ENCODE measurements at regions not wholly inside any gene's neighbourhood (a gene's known extent, or its start where the extent isn't known, plus 50 kb on each side); places are given as distances from the start of the nearest gene placed in this dataset. TPM values are rescaled to one million over a fixed set of nuclear protein-coding genes. Genes with fewer than 3 reads are reported as not detected.

DNA sequence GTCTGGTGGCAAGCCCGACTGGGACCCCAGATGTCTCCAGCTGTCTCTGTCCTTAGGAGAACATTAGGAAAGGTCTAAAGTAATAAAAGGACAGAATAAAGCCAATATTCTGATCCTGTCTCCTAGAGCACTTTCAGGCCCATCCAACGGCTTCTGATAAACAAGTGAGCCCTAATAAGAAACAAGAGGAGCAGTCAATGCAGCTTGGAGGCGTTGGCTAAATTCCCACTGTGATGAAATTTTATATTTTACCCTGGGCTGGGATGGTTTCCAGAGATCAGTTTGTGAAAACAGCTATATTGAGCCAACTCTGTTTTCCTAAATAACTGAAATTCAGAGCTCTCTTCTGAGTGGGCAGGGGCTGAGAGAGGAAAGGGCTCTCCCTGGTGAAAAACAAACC lies 55.5 kb upstream of the SRRM4 start:
- WGBS, result 51% methylated on average over 3 of the region's 3 CpGs
- no peak for DNase-seq (ENCODE audit: low spot score)
- H3K9me3 ChIP-seq (ENCODE audit: control insufficient read depth in 4 of 4, low read length in 3 of 4), result peaks cover 0 to 2% (median 0%) of the 10 kb centered on the region in 4 donors
- peaks cover 0 to 7% (median under 1%) of the 10 kb centered on the region in 4 donors for H3K27me3 ChIP-seq (ENCODE audit: control insufficient read depth in 4 of 4, insufficient read depth in 4 of 4, low read length in 3 of 4)
- H3K4me3 ChIP-seq (ENCODE audit: low read depth in 1 of 3, low read length in 3 of 3), result no peak overlapping the region
- TF ChIP-seq HNF4G (IDR thresholded peaks at IDR 0.05), result no peak
- no peak for TF ChIP-seq YY1 (IDR thresholded peaks at IDR 0.05)
- TF ChIP-seq GABPA (IDR thresholded peaks at IDR 0.05 in 1 of 2, conservative IDR thresholded peaks at IDR 0.05 in 1 of 2), result no peak
- no peak for TF ChIP-seq ZBTB33 (IDR thresholded peaks at IDR 0.05)
- no peak for TF ChIP-seq SP1 (IDR thresholded peaks at IDR 0.05)
- TF ChIP-seq RXRA (IDR thresholded peaks at IDR 0.05), result no peak
- no peak for TF ChIP-seq FOXA2 (IDR thresholded peaks at IDR 0.05)
- TF ChIP-seq, protein P1, sequence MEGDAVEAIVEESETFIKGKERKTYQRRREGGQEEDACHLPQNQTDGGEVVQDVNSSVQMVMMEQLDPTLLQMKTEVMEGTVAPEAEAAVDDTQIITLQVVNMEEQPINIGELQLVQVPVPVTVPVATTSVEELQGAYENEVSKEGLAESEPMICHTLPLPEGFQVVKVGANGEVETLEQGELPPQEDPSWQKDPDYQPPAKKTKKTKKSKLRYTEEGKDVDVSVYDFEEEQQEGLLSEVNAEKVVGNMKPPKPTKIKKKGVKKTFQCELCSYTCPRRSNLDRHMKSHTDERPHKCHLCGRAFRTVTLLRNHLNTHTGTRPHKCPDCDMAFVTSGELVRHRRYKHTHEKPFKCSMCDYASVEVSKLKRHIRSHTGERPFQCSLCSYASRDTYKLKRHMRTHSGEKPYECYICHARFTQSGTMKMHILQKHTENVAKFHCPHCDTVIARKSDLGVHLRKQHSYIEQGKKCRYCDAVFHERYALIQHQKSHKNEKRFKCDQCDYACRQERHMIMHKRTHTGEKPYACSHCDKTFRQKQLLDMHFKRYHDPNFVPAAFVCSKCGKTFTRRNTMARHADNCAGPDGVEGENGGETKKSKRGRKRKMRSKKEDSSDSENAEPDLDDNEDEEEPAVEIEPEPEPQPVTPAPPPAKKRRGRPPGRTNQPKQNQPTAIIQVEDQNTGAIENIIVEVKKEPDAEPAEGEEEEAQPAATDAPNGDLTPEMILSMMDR (IDR thresholded peaks at IDR 0.05; ENCODE audit: low read depth, low read length, missing input control), result no peak
- no peak for TF ChIP-seq RAD21 (IDR thresholded peaks at IDR 0.05)
- TF ChIP-seq EGR1 (IDR thresholded peaks at IDR 0.05; ENCODE audit: low read depth in 2 of 2), result no peak
- TF ChIP-seq FOXA1 (IDR thresholded peaks at IDR 0.05), result no peak
- no peak for TF ChIP-seq HNF4A (conservative IDR thresholded peaks at IDR 0.05)
- no peak for TF ChIP-seq ATF3 (IDR thresholded peaks at IDR 0.05)
- no peak for TF ChIP-seq NR2F2 (IDR thresholded peaks at IDR 0.05)
- TF ChIP-seq JUND (IDR thresholded peaks at IDR 0.05), result no peak
- no peak for TF ChIP-seq TAF1 (conservative IDR thresholded peaks at IDR 0.05)
- TF ChIP-seq REST (IDR thresholded peaks at IDR 0.05), result no peak
- no peaks in the 10 kb centered on the region for H3K36me3 ChIP-seq (ENCODE audit: control insufficient read depth in 4 of 4, insufficient read depth in 3 of 4, low read depth in 1 of 4, low read length in 3 of 4)
- H3K4me1 ChIP-seq (ENCODE audit: control insufficient read depth in 4 of 4, insufficient read depth in 4 of 4, low read length in 3 of 4), result no peaks in the 10 kb centered on the region
- no peak overlapping the region for H3K9ac ChIP-seq (ENCODE audit: low read depth in 1 of 2, low read length in 2 of 2)
- no peak overlapping the region for H3K27ac ChIP-seq (ENCODE audit: low read depth in 1 of 2, low read length in 2 of 2)

Small RNA genes in the stretch of these regions (small RNA-seq; reads per million reads assigned to genes)
- gene RF00428 (not detected), gene RNA5SP374 (not detected)
